OCI-LY1 (cell line): ENCODE measurements at regions not wholly inside any gene's neighbourhood (a gene's known extent, or its start where the extent isn't known, plus 50 kb on each side); places are given as distances from the start of the nearest gene placed in this dataset.
A peak's percentile ranks its signal among the peaks of the same experiment; 100 is the strongest.

Experiments used
- H2AFZ ChIP-seq: fragments of 200-600 bp; sonication (generic), shearing (Covaris generic); 2 replicates; pipeline ENCODE4 v1.6.0; 2014; ENCODE audit warnings: antibody characterized with exemption, mild to moderate bottlenecking, low read length
- H3F3A ChIP-seq: fragments of 200-600 bp; sonication (generic), shearing (Covaris generic); 2 replicates; pipeline ENCODE4 v1.6.0; 2014; ENCODE audit warnings: mild to moderate bottlenecking, antibody characterized with exemption, low read length, moderate library complexity; ENCODE audit not compliant: insufficient read depth
- H3K27ac ChIP-seq: fragments of 200-600 bp; sonication (generic); 2 replicates; pipeline ENCODE4 v1.5.1; 2014; ENCODE audit warnings: low read length, mixed run types, mild to moderate bottlenecking, low read depth; ENCODE audit not compliant: poor library complexity, severe bottlenecking
- H3K27me3 ChIP-seq: fragments of 200-600 bp; sonication (generic); 2 replicates; pipeline ENCODE4 v1.6.0; 2014; ENCODE audit warnings: antibody characterized with exemption, mild to moderate bottlenecking, low read length, moderate library complexity; ENCODE audit not compliant: insufficient read depth
- H3K36me3 ChIP-seq: fragments of 200-600 bp; sonication (generic); 2 replicates; pipeline ENCODE4 v1.6.1; 2014; ENCODE audit warnings: mild to moderate bottlenecking, antibody characterized with exemption, low read length, moderate library complexity, mixed read lengths; ENCODE audit not compliant: insufficient read depth
- H3K4me1 ChIP-seq: fragments of 200-600 bp; sonication (generic); 2 replicates; pipeline ENCODE4 v1.5.1; 2014; ENCODE audit warnings: mild to moderate bottlenecking, low read length, moderate library complexity; ENCODE audit not compliant: insufficient read depth, severe bottlenecking
- H3K4me2 ChIP-seq: fragments of 200-600 bp; sonication (generic), shearing (Covaris generic); 2 replicates; pipeline ENCODE4 v1.6.1; 2014; ENCODE audit warnings: low read length
- H3K4me3 ChIP-seq: fragments of 200-600 bp; sonication (generic); 2 replicates; pipeline ENCODE4 v1.5.1; 2014; ENCODE audit warnings: low read length, low read depth, mild to moderate bottlenecking, mixed read lengths; ENCODE audit not compliant: poor library complexity, severe bottlenecking
- H3K79me2 ChIP-seq: fragments of 200-600 bp; shearing (Covaris generic); 2 replicates; pipeline ENCODE4 v1.6.1; 2016; ENCODE audit warnings: mixed run types, low read length, mixed read lengths; ENCODE audit not compliant: insufficient read depth
- H3K9ac ChIP-seq: fragments of 200-600 bp; sonication (generic), shearing (Covaris generic); 2 replicates; pipeline ENCODE4 v1.6.1; 2014; ENCODE audit warnings: mild to moderate bottlenecking, low read length, mixed read lengths
- H3K9me2 ChIP-seq: fragments of 200-600 bp; sonication (generic), shearing (Covaris generic); 2 replicates; pipeline ENCODE4 v1.6.1; 2014; ENCODE audit warnings: low read depth, mild to moderate bottlenecking, low read length, mixed read lengths
- H3K9me3 ChIP-seq: fragments of 200-600 bp; shearing (Covaris generic); 2 replicates; pipeline ENCODE4 v1.6.1; 2014; ENCODE audit warnings: low read length, mixed read lengths
- H4K20me1 ChIP-seq: fragments of 200-600 bp; sonication (generic), shearing (Covaris generic); 2 replicates; pipeline ENCODE4 v1.6.0; 2016; ENCODE audit warnings: mild to moderate bottlenecking, low read length; ENCODE audit not compliant: insufficient read depth
- CTCF ChIP-seq: fragments of 200-600 bp; sonication (generic), shearing (Covaris generic); IDR thresholded peaks from 2 replicates; pipeline ENCODE4 v1.5.1; 2017; ENCODE audit warnings: mild to moderate bottlenecking, antibody characterized with exemption, low read length, moderate library complexity, mixed read lengths
- EZH2 ChIP-seq: fragments of 200-600 bp; sonication (generic), shearing (Covaris generic); IDR thresholded peaks from 2 replicates; pipeline ENCODE4 v1.8.0; 2017; ENCODE audit warnings: borderline replicate concordance, mixed run types, mild to moderate bottlenecking, antibody characterized with exemption, low read length, moderate library complexity, mixed read lengths

- H3K4me2 ChIP-seq, result no peak overlapping the region
- H3K27me3 ChIP-seq, result no peaks in the 10 kb centered on the region
- no peaks in the 10 kb centered on the region for H3K36me3 ChIP-seq
- no peak overlapping the region for H3K9ac ChIP-seq
- H4K20me1 ChIP-seq, result no peaks in the 10 kb centered on the region
- no peaks in the 10 kb centered on the region for H3K4me1 ChIP-seq
- H3K9me3 ChIP-seq, result no peaks in the 10 kb centered on the region
- no peaks in the 10 kb centered on the region for H3K79me2 ChIP-seq
- H2AFZ ChIP-seq, result peak overlapping the region; percentile 5; the same call in 1 of the 2 replicates
- H3F3A ChIP-seq, result no peaks in the 10 kb centered on the region
- H3K9me2 ChIP-seq, result no peaks in the 10 kb centered on the region
- no peak overlapping the region for H3K27ac ChIP-seq
- H3K4me3 ChIP-seq, result no peak overlapping the region
- no peak for TF ChIP-seq EZH2
- no peak for TF ChIP-seq CTCF
Measured at GRCh38 chr7:53413021-53413420, 377.6 kb downstream of the POM121L12 start.

- peaks cover 3% of the 10 kb centered on the region; the same call in 1 of the 2 replicates for H3K9me3 ChIP-seq
- no peaks in the 10 kb centered on the region; the same call in 1 of the 2 replicates for H3K36me3 ChIP-seq
- H2AFZ ChIP-seq, result no peak overlapping the region
- no peak overlapping the region for H3K4me2 ChIP-seq
- no peaks in the 10 kb centered on the region for H3F3A ChIP-seq
- H3K4me1 ChIP-seq, result no peaks in the 10 kb centered on the region
- TF ChIP-seq CTCF, result no peak
- no peak overlapping the region for H3K27ac ChIP-seq
- H3K9me2 ChIP-seq, result no peaks in the 10 kb centered on the region
- no peaks in the 10 kb centered on the region for H3K27me3 ChIP-seq
- no peaks in the 10 kb centered on the region for H3K79me2 ChIP-seq
- H3K9ac ChIP-seq, result no peak overlapping the region
- H3K4me3 ChIP-seq, result no peak overlapping the region
- no peaks in the 10 kb centered on the region for H4K20me1 ChIP-seq
Measured at GRCh38 chr7:53415816-53416215, 380.4 kb downstream of the POM121L12 start.

- H3K9me3 ChIP-seq, result peaks cover 3% of the 10 kb centered on the region; the same call in 1 of the 2 replicates
Measured at GRCh38 chr7:53418834-53419482, 383.5 kb downstream of the POM121L12 start.

More at GRCh38 chr7:53418834-53419482, 383.5 kb downstream of the POM121L12 start:
- H4K20me1 ChIP-seq, result no peaks in the 10 kb centered on the region
- H3K4me1 ChIP-seq, result no peaks in the 10 kb centered on the region
- no peak overlapping the region for H2AFZ ChIP-seq
- no peak overlapping the region for H3K9ac ChIP-seq
- no peak overlapping the region for H3K27ac ChIP-seq
- no peak overlapping the region for H3K4me2 ChIP-seq
- no peaks in the 10 kb centered on the region for H3K79me2 ChIP-seq
- no peak for TF ChIP-seq CTCF
- no peak for TF ChIP-seq EZH2
- no peaks in the 10 kb centered on the region for H3F3A ChIP-seq
- no peaks in the 10 kb centered on the region; the same call in 1 of the 2 replicates for H3K36me3 ChIP-seq
- H3K4me3 ChIP-seq, result no peak overlapping the region
- H3K9me2 ChIP-seq, result no peaks in the 10 kb centered on the region
- H3K27me3 ChIP-seq, result no peaks in the 10 kb centered on the region
